Tibial artery (tissue), 4 donors: ENCODE measurements at regions not wholly inside any gene's neighbourhood (a gene's known extent, or its start where the extent isn't known, plus 50 kb on each side); places are given as distances from the start of the nearest gene placed in this dataset.

ENCODE experiments used
- DNase-seq, 2 donors: peaks; one replicate each; pipeline ENCODE4 v3.0.0-alpha.2; 2019
- H3K27ac ChIP-seq, 2 donors: fragments of 200-600 bp; sonication (generic) in 1 of 2; 1 replicate in 1 of 2; 2 replicates in 1 of 2; pipeline ENCODE4 v1.5.1; 2018 to 2019; ENCODE audit warnings: mild to moderate bottlenecking in 1 of 2
- H3K27me3 ChIP-seq, 2 donors: fragments of 200-600 bp; sonication (generic) in 1 of 2; one replicate each; pipeline versions ENCODE4 v1.5.1 to v1.6.0; 2016 to 2019
- H3K36me3 ChIP-seq, 3 donors: fragments of 200-600 bp; sonication (generic) in 2 of 3; one replicate each; pipeline ENCODE4 v1.5.1; 2016 to 2019; ENCODE audit warnings: mild to moderate bottlenecking in 2 of 3
- H3K4me1 ChIP-seq, 4 donors: fragments of 200-600 bp; sonication (generic) in 2 of 4; 1 replicate in 3 of 4; 2 replicates in 1 of 4; pipeline ENCODE4 v1.5.1; 2016 to 2019
- H3K4me3 ChIP-seq, 2 donors: fragments of 200-600 bp; sonication (generic) in 1 of 2; 1 replicate in 1 of 2; 2 replicates in 1 of 2; pipeline ENCODE4 v1.5.1; 2018 to 2019; ENCODE audit warnings: mild to moderate bottlenecking in 2 of 2
- H3K9me3 ChIP-seq, 3 donors: fragments of 200-600 bp; sonication (generic) in 1 of 3; one replicate each; pipeline ENCODE4 v1.5.1; 2016 to 2019
- CTCF ChIP-seq, 2 experiments: fragments of 200-600 bp in 1 of 2; fragments of 450-650 bp in 1 of 2; IDR thresholded peaks; one replicate each; pipeline ENCODE4 v1.5.1; 2017 to 2019; ENCODE audit warnings: antibody characterized with exemption in 2 of 2, mild to moderate bottlenecking in 1 of 2, moderate library complexity in 1 of 2
- intact Hi-C: fragments of 100-400 bp; cut with DNase I; formaldehyde crosslinking; loops from one replicate; pipeline ENCODE4 v1.15.0; 2023; ENCODE audit warnings: low total_unique reads

GRCh38 chr3:82294609-82295008 is 533.2 kb upstream of the GBE1 start:
- H3K4me1 ChIP-seq = no peaks in the 10 kb centered on the region
- intact Hi-C loops = no loop called here
- no peaks in the 10 kb centered on the region for H3K9me3 ChIP-seq
- no peaks in the 10 kb centered on the region for H3K36me3 ChIP-seq
- no peak overlapping the region for H3K4me3 ChIP-seq
- no peak for DNase-seq
- H3K27ac ChIP-seq = no peak overlapping the region
- TF ChIP-seq CTCF (IDR thresholded peaks at IDR 0.05) = no peak
- H3K27me3 ChIP-seq = no peaks in the 10 kb centered on the region

GRCh38 chr3:82293867-82294266 is 532.4 kb upstream of the GBE1 start:
- no peak for DNase-seq
- Histone ChIP-seq H3K27me3 (no peaks in the 10 kb centered on the region), H3K4me3 (no peak overlapping the region), H3K36me3 (no peaks in the 10 kb centered on the region), H3K4me1 (no peaks in the 10 kb centered on the region), H3K27ac (no peak overlapping the region), H3K9me3 (no peaks in the 10 kb centered on the region)
- no peak for TF ChIP-seq CTCF (IDR thresholded peaks at IDR 0.05)
- intact Hi-C loops = no loop called here

GRCh38 chr3:82293435-82293834 is 532.0 kb upstream of the GBE1 start:
- H3K4me1 ChIP-seq = no peaks in the 10 kb centered on the region
- intact Hi-C loops = no loop called here
- TF ChIP-seq CTCF (IDR thresholded peaks at IDR 0.05) = no peak
- no peak for DNase-seq
- no peaks in the 10 kb centered on the region for H3K36me3 ChIP-seq
- no peak overlapping the region for H3K27ac ChIP-seq
- H3K27me3 ChIP-seq = no peaks in the 10 kb centered on the region
- H3K4me3 ChIP-seq = no peak overlapping the region
- H3K9me3 ChIP-seq = no peaks in the 10 kb centered on the region

- intact Hi-C loops = no loop called here
- Histone ChIP-seq H3K27ac (no peak overlapping the region), H3K4me1 (no peaks in the 10 kb centered on the region), H3K4me3 (no peak overlapping the region), H3K9me3 (no peaks in the 10 kb centered on the region), H3K36me3 (no peaks in the 10 kb centered on the region), H3K27me3 (no peaks in the 10 kb centered on the region)
- no peak for TF ChIP-seq CTCF (IDR thresholded peaks at IDR 0.05)
- DNase-seq = no peak
These were observed 526.1 kb upstream of the GBE1 start for GRCh38 chr3:82287562-82287961.

- no peak overlapping the region for H3K4me3 ChIP-seq
- TF ChIP-seq CTCF (IDR thresholded peaks at IDR 0.05) = no peak
- no peaks in the 10 kb centered on the region for H3K36me3 ChIP-seq
- H3K27ac ChIP-seq = no peak overlapping the region
- intact Hi-C loops = no loop called here
- no peak for DNase-seq
- H3K27me3 ChIP-seq = no peaks in the 10 kb centered on the region
- no peaks in the 10 kb centered on the region for H3K9me3 ChIP-seq
- no peaks in the 10 kb centered on the region for H3K4me1 ChIP-seq
These were observed 519.8 kb upstream of the GBE1 start for GRCh38 chr3:82281205-82281604.

GRCh38 chr3:82276992-82277391 is 515.5 kb upstream of the GBE1 start:
- no peak overlapping the region for H3K4me3 ChIP-seq
- intact Hi-C loops = no loop called here
- TF ChIP-seq CTCF (IDR thresholded peaks at IDR 0.05) = no peak
- no peaks in the 10 kb centered on the region for H3K4me1 ChIP-seq
- no peak overlapping the region for H3K27ac ChIP-seq
- peaks cover 0 to 3% (median 0%) of the 10 kb centered on the region in 3 donors for H3K9me3 ChIP-seq
- H3K36me3 ChIP-seq = no peaks in the 10 kb centered on the region
- no peak for DNase-seq
- no peaks in the 10 kb centered on the region for H3K27me3 ChIP-seq
